PC-3 (cell line): ENCODE measurements at regions not wholly inside any gene's neighbourhood (a gene's known extent, or its start where the extent isn't known, plus 50 kb on each side); places are given as distances from the start of the nearest gene placed in this dataset.

ENCODE experiments used
- CTCF ChIP-seq: fragments of 300-600 bp; sonication (generic); conservative IDR thresholded peaks from 2 replicates; pipeline ENCODE4 v1.5.1; 2017; ENCODE audit warnings: antibody characterized with exemption, low read depth, mild to moderate bottlenecking, low read length
- EZH2 ChIP-seq: fragments of 300-600 bp; sonication (generic); IDR thresholded peaks from one replicate; pipeline ENCODE4 v1.6.1; 2017; ENCODE audit warnings: antibody characterized with exemption, mild to moderate bottlenecking, low read length; ENCODE audit not compliant: unreplicated experiment

- no peak for TF ChIP-seq CTCF
- TF ChIP-seq EZH2, result no peak
Measured at GRCh38 chr9:16205455-16205854, 652.6 kb downstream of the CCDC171 start.
